GM21381 (cell line): ENCODE measurements at regions not wholly inside any gene's neighbourhood (a gene's known extent, or its start where the extent isn't known, plus 50 kb on each side); places are given as distances from the start of the nearest gene placed in this dataset.

Experiments
- ATAC-seq: cut with Tn5 transposase; IDR thresholded peaks from one replicate; pipeline ENCODE4 v1.9.1; 2021; ENCODE audit warnings: mild to moderate bottlenecking, moderate library complexity; ENCODE audit not compliant: unreplicated experiment

DNA sequence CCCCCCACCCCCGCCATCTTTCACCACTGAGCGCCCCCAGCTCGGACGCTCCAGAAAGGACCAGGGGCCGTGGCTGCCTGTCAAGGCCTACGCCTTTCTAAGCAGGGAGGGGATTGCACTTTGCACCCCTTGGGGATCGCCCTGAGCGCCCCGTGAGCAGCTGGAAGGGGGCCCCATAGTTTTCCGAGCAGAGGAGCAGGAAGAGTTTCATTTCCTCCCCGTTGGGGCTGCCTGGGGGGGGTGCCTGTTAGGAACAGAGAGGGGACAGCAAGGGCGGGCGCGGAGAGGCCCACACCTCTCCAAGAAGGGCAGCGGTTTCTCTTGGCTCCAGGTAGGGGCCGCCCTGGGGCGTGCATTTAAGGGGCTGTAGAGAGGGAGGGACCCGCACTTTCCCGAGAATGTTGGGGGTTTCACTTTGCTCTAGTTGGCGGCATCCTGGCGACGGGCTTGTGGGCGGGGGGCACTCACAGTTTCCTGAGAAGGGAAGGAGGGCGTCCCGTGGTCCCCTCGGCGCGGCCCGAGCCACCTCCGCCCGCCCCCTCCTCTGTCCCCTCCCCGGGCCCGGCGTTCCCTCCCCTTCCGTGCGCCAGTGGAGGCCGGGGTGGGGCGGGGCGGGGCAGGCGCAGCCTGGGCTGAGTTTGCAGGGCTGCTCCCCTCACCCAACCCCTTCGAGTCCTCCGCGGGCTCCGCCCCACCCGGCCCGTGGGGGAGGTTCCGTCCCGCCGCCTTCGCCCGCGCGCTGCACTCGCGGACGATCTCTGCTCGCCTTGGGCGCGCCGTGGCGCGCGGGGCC is 82.3 kb upstream of the CD99 start:
- peak; percentile 92 for ATAC-seq

DNA sequence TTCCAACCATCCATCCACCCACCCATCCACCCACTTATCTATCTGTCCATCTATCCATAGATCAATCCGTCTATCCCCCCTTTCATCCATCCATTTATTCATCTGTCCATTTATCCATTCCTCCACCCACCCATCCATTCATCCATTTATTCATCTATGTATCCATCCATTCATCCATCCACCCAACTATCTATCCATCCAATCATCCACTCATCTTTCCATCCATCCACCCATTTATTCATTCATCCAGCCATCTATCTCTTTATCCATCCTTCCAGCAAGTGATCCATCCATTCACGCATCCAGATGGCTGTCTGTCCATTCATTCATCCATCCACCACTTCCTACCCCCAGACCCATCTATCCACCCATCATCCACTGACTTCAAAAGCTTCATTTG is 84.0 kb upstream of the CD99 start:
- no peak for ATAC-seq

DNA sequence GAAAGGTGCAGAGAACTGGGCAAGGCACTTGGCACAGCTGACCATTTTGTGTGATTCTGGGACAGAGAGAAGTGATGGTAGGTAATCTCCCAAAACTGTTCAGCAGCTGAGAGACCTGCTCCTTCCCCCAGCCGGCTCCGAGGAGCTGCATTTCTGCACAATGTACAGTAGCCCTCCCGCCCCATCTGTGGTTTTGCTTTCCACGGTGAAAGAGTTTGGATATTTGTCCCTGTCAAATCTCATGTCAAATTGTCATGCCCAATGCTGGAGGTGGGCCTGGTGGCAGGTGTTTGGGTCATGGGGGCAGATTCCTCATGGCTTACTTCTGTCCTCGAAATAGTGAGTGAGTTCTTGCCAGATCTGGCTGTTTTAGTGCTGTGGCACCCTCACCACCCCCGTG is 90.5 kb upstream of the CD99 start:
- no peak for ATAC-seq

DNA sequence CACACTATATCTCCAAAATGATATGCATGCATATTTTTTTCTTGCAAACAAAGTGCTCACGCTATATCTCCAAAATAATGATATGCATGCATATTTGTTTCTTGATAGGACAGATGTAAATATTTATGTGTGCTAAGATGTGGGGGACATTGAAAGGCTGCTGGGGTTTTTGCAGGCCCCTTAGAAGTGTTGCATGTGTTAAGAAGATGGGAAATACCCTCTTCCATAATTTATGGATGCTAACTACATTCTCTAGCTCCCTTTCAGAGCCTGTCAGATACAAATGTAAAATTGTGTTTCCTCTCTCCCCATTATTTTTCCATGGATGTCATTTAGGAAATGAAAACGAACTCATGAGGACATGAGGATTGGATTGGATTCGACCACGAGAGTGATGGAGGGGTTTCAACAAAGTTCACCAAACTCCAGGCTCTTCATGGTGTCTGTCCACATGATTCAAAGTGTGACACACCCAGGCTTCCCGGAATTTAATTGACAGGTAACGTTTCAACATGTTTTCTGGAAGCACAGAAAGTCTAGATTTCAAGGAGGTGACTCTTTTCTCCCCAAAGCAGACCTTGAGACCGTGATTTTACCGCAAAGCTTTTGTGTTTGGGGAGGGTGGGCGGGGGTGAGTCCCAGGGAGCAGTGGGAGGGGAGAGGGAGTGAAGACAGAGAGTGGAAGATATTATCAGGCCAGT is 94.4 kb upstream of the CD99 start:
- no peak for ATAC-seq

DNA sequence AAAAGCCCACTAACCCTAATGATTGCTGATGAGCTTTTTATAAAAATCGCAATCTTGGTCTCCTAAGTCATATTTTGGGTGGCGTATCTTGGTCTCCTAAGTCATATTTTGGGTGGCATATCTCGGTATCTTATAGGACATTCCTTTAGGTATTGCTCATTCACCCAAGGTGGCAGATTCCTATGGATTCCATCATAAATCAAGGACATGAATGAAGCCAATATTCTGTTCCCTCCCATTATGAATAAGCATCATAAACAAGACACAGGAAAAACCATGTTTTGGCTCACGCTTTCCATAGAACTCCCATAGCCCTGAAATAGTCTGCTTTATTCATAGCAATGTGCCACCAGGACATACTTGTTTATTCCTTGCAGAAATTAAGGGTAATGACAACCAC is 95.0 kb upstream of the CD99 start:
- ATAC-seq = no peak

DNA sequence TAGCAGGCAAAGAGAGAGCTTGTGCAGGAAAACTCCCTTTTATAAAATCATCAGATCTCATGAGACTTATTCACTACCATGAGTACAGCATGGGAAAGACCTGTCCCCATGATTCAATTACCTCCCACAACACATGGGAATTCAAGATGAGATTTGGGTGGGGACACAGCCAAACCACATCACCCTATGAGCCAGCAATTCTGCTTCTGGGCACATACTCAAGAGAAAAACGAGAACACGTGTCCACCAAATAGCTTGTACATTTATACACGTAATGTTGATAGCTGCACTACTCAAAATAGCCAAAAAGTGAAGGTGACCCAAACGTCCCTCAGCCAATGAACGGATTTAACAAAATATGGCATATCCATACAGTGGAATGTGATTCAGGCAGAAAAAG is 94.5 kb upstream of the DHRSX start:
- ATAC-seq = no peak

DNA sequence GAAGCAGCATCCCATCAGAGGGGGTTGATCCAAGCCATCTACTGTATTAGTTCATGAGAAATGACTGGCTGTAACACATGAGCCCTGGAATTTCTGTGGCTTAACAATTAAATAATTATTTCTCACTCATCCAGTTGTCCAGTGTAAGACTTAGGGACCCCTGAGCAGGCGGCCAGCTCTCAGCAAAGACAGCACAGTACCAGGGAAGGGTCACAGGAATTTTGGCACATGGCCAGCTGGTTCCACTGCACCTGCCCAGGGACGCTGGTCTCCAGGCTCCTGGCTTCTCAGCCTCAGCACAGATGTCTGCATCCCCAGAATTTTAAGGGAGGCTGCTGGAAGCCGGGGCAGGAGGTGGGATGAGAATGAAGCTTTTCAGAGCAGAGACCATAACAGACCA is 93.7 kb upstream of the DHRSX start:
- ATAC-seq = no peak

DNA sequence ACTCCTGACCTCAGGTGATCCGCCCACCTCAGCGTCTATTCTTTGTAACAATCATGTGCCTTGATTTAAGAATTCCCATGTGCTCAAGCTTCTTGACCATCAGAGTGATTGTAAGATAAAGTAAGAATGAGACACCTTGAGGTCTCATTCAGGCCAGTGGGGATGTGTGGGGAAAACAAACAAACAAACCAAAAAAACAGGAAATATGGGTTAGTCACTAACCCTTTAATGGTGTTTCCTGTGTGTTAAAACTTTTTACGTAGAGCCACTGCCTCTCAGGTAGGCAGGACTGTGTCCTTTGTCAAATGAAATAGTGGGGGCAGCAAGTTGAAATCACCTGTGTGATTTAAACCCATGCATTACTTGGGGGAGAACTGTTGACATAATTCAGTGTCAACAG is 91.5 kb upstream of the DHRSX start:
- no peak for ATAC-seq

DNA sequence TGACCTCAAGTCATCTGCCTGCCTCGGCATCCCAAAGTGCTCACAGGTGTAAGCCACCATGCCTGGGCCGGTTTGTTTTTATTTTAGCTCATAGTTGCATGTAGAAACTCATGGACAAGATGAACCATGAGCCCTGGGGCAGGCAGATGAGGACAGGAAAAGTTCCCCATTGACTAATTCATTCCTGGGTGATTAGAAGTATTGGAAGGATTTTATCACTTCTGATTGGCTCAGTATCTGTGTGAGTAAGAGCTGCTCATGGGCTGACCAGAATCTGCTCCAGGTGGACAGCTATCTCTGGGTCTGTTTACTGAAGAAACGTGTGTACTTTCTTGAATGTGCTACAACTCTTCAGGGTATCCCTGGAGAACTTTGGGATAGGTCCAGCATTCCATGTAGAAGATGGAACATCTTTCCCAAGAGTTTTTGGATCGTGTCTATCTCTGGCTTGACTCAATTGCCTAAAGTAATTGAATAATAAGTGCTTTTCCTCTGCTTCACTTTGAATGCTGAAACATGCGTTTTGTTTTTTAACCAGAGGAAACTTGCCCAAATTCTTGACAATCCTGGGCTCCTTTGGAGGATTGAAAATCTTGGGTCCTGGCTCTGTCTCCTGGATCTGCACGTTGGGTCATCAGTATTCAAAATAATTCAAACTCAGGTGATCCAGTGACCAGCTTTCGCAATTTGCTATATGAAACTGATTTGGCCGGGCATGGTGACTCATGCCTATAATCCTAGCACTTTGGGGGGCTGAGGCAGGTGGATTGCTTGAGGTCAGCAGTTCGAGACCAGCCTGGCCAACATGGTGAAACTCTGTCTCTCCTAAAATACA is 88.6 kb upstream of the DHRSX start:
- ATAC-seq = no peak

DNA sequence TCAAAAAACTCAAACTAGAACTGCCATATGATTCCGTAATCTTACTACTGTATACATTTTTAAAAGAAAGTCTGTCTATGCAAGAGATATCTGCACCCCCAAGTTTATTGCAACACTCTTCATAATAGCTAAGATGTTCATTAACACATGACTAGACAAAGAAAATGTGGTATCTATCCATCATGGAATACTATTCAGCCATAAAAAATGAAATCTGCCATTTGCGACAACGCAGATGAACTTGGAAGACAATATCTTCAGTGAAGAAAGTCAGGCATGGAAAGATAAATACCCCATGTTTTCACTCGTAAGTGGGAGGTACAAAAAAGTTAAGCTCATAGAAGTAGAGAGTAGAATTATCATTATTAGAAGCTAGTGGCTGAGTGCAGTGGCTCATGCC is 87.3 kb upstream of the DHRSX start:
- ATAC-seq = no peak

DNA sequence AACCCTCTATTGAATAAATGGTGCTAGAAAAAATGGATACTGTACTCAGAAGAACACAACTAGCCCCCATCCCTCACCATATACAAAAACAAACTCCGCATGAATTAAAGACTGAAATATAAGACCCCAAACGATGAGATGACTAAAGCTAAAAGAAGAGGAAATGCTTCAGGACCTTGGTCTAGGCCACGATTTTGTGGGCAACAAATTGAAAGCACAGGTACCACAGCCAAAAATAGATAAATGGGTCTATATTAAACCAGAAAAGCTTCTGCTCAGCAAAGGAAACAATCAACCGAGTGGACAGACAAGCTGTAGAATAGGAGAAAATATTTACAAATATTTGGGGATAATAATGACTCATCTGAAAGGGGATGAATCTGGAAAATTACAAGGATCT is 86.4 kb upstream of the DHRSX start:
- ATAC-seq = no peak

DNA sequence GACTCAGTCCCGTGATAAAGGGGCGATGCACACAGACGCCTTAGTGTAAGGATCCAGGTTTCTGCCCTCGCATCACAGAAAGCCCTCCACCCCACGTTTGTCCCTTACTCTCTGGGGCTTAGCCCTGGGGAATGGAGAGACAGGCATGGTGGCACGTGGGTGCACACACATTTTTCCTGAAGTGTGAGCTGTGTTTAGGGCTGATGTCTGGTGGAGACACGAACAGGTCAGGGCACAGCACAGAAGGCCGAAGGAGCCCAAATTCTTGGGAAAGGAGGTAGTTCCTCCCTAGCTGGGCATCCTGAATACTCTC is 84.3 kb upstream of the DHRSX start:
- ATAC-seq = no peak

DNA sequence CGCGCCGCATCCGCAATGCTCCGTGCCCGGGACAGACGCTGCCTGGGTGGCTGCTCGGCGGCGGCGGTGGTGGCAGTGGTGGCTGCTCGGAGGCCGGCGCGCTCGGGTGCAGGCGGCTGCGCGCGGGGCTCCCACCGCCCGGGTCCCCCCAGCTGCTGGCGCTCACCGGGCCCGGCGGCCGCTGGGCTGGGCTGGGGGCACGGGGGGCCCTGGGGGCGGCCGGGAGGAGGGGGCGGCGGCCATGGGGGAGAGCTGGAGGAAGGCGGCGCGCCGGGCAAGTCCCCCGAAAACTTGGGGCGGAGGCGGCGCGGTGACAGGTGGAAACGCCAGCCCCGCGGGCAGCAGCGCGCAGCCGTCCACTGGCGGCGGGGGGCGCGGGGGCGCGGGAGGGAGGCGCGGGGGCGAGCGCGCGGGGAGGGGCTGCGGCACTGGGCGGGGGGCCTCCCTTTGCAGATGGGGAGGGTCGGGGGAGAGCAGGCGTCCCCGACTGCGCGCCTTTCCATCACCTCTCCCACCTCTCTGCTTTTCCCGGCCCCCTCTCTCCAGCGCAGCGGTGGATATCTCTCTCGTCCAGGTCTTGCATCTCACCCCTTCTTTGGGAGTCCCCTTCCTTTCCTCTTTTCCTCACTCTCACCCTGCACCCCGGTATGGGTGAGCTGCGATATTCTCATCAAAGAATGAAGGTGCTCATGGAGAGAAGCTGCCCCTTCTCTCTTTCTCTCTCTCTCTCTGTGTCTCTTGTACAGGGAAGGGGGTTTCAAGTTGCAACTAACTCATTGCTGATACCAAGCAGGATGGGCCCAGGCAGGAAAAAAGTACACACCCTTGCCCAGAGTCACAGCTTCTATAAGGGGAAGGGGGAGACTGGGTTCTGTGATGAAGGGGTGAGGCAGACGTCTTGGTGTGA is 83.7 kb upstream of the DHRSX start:
- no peak for ATAC-seq

DNA sequence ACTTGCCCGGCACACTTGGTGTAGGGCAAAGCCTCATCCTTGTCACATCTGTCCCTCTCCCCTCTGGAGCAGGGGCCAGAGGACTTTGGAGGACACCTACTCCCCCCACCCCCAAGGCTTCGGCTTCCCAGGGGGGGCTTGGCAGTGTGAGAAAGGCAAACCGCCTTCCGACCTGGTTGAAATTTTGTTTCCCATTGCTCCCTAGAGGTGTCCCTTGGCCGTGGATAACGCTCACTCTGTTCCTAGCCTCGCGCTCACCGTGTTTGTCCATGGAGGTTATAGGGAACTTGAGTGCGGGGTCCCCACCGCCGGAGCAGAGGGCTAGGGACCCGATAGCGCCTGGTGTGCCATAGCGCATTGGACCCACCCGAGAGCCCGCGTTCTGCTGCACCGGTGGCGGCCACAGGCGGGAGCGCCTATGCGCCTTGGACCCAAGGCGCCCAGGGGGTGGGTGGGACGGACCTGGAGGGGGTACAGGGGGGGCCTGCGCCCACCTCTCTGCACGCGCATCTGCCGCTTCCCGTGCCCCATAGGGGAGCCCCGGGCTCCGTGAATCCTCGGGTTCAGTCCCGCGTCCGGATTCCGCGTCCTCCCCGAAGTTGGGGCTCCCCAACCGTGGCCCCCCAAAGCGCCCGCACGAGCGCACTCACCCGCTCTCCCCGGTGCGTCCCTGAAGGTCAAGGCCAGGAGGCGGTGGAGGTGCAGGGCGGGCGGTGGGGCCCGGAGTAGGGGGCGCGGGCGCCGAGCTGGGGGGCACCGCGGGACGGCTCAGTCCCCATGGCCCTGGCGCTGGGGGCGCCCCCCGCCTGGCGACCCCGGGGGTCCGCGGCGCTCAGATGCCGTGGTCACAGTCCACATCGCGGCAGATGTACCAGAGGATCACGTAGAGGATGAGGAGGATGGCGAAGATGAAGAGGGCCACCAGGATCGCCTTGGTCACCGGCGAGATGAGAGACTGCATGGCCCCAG is 82.7 kb upstream of the DHRSX start:
- no peak for ATAC-seq

DNA sequence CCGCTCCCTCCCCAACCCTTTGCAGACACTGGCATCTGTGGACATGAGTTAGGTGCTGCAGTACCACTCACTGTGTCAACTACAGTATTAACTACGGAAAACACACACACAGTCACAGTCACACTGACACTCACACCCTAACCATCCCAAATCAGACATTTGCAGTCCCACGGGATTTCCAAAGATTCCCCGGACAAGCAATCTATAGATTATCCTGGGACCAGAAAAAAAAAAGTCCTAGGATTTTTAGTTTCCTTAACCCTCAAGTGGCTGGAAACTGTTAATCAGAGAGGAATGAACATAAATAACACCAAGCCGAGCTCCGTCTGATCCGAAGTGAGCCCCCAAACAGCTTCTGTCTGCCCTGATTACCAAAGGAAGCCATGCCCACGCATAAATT is 81.9 kb upstream of the DHRSX start:
- ATAC-seq = no peak

DNA sequence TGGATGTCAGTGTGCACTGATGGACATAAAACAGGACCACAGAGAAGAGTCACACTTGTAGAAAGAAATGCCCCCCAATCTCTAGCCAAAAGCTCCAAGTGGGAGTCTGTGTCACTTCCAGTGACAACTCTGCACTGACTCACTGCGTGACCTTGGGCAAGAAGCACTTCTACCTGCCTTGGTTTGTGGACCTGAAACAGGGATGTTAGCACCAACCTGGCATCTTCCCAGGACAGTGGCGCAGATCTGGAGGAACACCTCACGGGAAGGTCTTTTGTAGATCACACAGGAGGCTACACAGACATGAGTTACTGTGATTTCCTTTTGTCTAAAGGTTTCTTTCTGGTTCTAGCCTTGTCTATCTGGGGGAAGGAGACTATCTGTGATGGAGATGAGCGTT is 80.5 kb upstream of the DHRSX start:
- ATAC-seq = no peak

DNA sequence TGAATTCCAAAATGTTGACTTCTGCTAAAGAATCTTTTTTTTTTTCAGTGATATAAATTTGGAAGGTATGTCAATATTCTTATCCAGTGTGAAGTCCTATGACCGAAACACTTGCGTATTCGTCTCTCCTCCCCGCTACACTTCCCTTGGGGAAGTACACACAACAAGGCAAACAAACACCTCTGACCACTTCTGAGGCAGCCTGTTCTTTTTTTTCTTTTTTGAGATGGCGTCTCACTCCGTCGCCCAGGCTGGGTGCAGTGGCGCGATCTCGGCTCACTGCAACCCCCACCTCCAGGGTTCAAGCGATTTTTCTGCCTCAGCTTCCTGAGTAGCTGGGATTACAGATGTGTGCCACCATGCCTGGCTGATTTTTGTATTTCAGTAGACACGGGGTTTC is 78.1 kb upstream of the DHRSX start:
- no peak for ATAC-seq

DNA sequence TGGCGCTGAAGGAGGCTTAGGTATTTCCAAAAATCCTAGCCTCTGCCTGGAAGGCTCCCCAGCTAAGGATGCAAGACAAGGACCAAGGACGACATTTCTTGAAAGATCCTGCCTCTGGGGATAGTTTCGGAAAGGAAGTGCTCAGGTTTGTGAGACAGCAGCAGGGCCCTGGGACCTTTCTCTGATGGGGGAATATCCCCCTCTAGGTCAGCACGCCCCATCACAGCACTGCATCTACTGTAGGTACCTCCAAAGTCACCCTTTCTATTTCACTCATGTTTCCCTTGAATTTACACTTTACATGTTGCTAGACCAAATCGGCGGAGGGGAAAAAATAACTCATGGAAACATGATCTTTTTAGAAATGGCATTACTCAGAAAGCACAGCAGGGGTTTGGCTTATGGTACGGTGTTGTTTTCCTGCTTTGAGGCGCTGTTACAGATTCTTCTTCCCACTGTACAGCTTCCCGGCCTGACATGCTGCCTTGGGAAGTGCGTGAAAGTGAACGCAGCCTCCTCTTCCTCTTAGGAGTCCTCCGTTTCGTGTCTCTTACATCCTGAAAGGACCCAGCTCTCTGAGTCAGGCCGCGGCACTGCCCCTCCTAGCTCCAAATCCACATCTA is 77.2 kb upstream of the DHRSX start:
- ATAC-seq = no peak

DNA sequence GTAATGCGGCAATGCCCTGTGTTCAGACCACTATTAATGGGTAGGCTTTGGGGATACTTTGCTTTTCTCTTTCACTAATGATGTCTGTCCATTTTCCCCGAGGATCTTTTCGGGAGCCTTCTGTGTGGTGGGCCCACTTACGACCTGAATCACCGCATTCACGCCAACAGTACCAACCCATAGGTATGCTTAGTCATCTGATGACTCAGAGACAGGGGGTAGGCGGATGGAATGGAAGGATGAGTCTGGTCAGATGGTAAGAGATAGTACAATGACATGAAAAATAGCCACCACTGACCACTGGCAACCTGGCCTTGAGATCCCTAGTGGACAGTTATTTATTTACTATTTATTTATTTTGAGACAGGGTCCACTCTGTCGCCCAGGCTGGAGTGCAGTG is 76.0 kb upstream of the DHRSX start:
- no peak for ATAC-seq
